NCI-H1417 (cell line): ENCODE measurements at regions not wholly inside any gene's neighbourhood (a gene's known extent, or its start where the extent isn't known, plus 50 kb on each side); places are given as distances from the start of the nearest gene placed in this dataset.
A peak's percentile ranks its signal among the peaks of the same experiment; 100 is the strongest.

Source experiments
- DNase-seq, 3 experiments: peaks; one replicate each; lab custom pipeline; 2025; lab: John Stamatoyannopoulos, UW

DNA sequence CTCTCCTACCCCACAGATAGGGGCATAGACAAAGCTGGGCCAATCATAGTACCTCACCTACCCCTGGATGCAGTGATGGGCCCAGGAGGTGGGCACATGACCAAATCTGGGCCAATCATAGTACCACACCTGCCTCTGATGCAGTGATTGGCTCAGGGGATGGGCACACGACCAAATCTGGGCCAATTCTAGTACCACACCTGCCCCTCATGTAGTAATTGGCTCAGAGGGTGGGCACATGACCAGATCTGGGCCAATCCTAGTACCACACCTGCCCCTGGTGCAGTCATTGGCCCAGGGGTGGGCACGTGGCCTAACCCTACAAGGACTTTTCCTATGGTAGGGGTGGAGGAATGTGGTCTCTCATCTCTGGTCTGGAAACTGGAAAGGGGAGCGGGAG is 56.9 kb upstream of the MEF2A start:
- DNase-seq = no peak

GRCh38 chr15:99509686-99510461 is 55.9 kb upstream of the MEF2A start:
- DNase-seq = no peak

DNA sequence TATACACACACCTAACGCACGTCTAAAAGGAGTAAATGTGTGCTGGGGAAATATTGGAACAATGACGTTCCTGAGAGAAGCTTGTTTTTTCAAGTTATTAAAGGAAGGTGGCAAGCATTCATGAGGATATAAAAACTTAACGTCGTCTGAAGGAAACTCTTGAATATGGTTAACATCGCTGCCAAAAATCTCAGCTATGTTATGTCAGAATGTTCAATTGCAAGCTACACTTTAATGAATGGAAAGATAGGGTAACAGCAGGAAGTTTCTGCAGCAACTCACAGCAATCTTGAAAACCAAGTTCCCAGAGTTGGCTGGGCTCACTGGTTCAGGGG is 54.3 kb upstream of the MEF2A start:
- no peak for DNase-seq

- peak in 1 of 3 experiments; percentile 16 for DNase-seq
These were observed 53.7 kb upstream of the MEF2A start for GRCh38 chr15:99511866-99512661.

DNA sequence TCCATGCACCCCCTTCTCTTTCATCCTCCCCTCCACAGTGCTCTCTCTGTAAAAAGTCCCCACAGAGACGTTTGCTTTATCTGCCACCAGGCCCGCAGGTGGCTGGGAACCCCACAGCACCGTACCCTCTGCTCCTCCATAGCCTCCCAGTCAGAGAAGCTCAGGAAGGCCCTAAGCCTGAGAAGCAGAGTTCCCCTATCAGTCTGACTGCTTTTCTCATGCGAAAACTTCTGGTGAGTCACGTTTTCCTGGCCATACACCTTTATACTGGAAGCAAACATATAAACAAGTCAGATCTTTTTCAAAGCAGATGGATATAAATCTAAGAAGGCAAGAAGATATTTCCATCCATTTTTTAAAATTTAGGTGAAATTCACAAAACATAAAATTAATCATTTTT is 51.5 kb upstream of the MEF2A start:
- no peak for DNase-seq
